HepG2 (cell line): ENCODE measurements at regions not wholly inside any gene's neighbourhood (a gene's known extent, or its start where the extent isn't known, plus 50 kb on each side); places are given as distances from the start of the nearest gene placed in this dataset.

Experiments used
- ATF1 ChIP-seq: IDR thresholded peaks from 2 replicates; pipeline ENCODE4 v1.6.1; 2016; ENCODE audit warnings: mild to moderate bottlenecking, control low read depth
- CBX2 ChIP-seq, 2 experiments: fragments of 200-600 bp in 1 of 2; sonication (generic); formaldehyde crosslinking in 1 of 2; IDR thresholded peaks; 2 replicates each; pipeline versions ENCODE4 v1.7.0 to v1.8.1; 2018 to 2022; ENCODE audit warnings: low read depth in 2 of 2, low read length in 1 of 2, mild to moderate bottlenecking in 1 of 2, missing genetic modification reagents in 1 of 2
- HNF4A ChIP-seq: sonication (generic); formaldehyde crosslinking; IDR thresholded peaks from 2 replicates; pipeline ENCODE4 v1.4.0; 2020; ENCODE audit warnings: missing genetic modification reagents
- MEIS1 ChIP-seq: sonication (generic); formaldehyde crosslinking; IDR thresholded peaks from 2 replicates; pipeline ENCODE4 v1.9.0; 2021; ENCODE audit warnings: mild to moderate bottlenecking, missing genetic modification reagents, moderate library complexity, borderline replicate concordance
- MTF2 ChIP-seq: sonication (generic); formaldehyde crosslinking; IDR thresholded peaks from 2 replicates; pipeline ENCODE4 v1.5.0; 2020; ENCODE audit warnings: missing genetic modification reagents, borderline replicate concordance
- MYC ChIP-seq: sonication (generic); formaldehyde crosslinking; IDR thresholded peaks from 2 replicates; pipeline ENCODE4 v1.9.0; 2021; ENCODE audit warnings: missing genetic modification reagents, borderline replicate concordance
- SAP130 ChIP-seq: IDR thresholded peaks from 2 replicates; pipeline ENCODE4 v1.6.1; 2016; ENCODE audit warnings: low read depth
- ZBTB3 ChIP-seq: sonication (generic); formaldehyde crosslinking; IDR thresholded peaks from 2 replicates; pipeline ENCODE4 v1.4.0; 2020; ENCODE audit warnings: low read depth, mild to moderate bottlenecking, moderate library complexity, missing genetic modification reagents, borderline replicate concordance
- ZNF552 ChIP-seq: sonication (generic); formaldehyde crosslinking; IDR thresholded peaks from 2 replicates; pipeline ENCODE4 v1.9.0; 2022; ENCODE audit warnings: missing genetic modification reagents, mild to moderate bottlenecking, borderline replicate concordance
- TF ChIP-seq, protein P1 (sequence below): sonication (generic); formaldehyde crosslinking; IDR thresholded peaks from 2 replicates; pipeline ENCODE4 v1.5.1; 2020; ENCODE audit warnings: mild to moderate bottlenecking, moderate library complexity, missing genetic modification reagents
- TF ChIP-seq, protein P2 (sequence below), 2 experiments: fragments of 450-650 bp in 1 of 2; sonication (generic) in 1 of 2; formaldehyde crosslinking in 1 of 2; IDR thresholded peaks; 2 replicates each; pipeline versions ENCODE4 v1.6.1 to v1.8.0; 2016 to 2022; ENCODE audit warnings: antibody characterized with exemption in 1 of 2, mild to moderate bottlenecking in 1 of 2, missing genetic modification reagents in 1 of 2

DNA sequence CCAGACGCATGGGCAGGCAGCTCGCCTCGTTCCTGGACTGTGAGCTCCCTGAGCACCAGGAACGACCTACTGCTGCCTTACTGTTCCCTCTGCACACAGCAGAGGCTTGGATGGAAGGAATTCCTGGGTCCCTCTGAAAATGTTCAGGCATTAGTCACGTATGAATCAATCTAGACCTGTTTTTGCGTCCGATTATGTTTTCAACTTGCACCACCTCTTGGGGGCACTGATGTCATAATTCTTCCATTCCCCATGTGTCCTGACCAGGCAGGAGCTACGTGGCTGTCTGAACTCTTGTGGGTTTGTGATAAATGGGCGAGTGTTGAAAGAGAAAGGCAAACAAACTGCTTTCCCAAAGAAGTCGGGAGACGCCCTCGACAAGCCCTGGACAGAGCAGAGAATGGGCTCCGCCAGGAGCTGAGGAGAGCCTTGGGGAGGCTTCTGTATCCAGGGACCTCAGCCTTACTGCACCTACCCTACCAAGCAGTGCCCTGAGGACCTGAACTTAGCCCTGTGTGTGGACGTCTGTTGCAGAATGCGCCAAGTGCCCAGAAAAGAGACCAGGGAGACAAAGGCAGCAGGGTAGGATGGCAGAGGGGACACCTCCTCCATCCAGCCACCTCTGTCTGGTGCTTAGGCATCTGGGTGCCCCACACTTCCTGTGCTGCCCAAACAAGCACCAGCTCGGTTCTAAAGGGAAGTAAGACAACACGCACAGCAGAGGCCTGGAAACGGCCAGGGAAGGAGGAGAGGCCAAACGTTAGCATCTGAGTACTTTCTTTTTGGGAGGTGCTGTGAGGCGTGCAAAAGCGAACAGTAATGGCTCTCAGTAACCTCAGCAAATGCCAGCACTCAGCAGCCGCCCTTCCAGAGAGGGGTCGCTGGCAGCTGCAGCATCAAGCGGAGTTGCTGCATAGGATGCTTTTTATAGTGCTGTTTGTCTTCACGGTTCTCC, 124.2 kb downstream of the LY86 start (continued):
- no peak for TF ChIP-seq MTF2 (CRISPR knock-in tag)
- TF ChIP-seq, protein P1, sequence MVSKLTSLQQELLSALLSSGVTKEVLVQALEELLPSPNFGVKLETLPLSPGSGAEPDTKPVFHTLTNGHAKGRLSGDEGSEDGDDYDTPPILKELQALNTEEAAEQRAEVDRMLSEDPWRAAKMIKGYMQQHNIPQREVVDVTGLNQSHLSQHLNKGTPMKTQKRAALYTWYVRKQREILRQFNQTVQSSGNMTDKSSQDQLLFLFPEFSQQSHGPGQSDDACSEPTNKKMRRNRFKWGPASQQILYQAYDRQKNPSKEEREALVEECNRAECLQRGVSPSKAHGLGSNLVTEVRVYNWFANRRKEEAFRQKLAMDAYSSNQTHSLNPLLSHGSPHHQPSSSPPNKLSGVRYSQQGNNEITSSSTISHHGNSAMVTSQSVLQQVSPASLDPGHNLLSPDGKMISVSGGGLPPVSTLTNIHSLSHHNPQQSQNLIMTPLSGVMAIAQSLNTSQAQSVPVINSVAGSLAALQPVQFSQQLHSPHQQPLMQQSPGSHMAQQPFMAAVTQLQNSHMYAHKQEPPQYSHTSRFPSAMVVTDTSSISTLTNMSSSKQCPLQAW (CRISPR knock-in tag) = peak; percentile 73
- 0 out of 2 replicates have a peak, but pooled peaks have one; percentile 43 for TF ChIP-seq ATF1 (CRISPR knock-in tag)
- TF ChIP-seq, protein P2, sequence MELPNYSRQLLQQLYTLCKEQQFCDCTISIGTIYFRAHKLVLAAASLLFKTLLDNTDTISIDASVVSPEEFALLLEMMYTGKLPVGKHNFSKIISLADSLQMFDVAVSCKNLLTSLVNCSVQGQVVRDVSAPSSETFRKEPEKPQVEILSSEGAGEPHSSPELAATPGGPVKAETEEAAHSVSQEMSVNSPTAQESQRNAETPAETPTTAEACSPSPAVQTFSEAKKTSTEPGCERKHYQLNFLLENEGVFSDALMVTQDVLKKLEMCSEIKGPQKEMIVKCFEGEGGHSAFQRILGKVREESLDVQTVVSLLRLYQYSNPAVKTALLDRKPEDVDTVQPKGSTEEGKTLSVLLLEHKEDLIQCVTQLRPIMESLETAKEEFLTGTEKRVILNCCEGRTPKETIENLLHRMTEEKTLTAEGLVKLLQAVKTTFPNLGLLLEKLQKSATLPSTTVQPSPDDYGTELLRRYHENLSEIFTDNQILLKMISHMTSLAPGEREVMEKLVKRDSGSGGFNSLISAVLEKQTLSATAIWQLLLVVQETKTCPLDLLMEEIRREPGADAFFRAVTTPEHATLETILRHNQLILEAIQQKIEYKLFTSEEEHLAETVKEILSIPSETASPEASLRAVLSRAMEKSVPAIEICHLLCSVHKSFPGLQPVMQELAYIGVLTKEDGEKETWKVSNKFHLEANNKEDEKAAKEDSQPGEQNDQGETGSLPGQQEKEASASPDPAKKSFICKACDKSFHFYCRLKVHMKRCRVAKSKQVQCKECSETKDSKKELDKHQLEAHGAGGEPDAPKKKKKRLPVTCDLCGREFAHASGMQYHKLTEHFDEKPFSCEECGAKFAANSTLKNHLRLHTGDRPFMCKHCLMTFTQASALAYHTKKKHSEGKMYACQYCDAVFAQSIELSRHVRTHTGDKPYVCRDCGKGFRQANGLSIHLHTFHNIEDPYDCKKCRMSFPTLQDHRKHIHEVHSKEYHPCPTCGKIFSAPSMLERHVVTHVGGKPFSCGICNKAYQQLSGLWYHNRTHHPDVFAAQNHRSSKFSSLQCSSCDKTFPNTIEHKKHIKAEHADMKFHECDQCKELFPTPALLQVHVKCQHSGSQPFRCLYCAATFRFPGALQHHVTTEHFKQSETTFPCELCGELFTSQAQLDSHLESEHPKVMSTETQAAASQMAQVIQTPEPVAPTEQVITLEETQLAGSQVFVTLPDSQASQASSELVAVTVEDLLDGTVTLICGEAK (IDR thresholded peaks at IDR 0.05) = no peak
- TF ChIP-seq, protein P2 (CRISPR knock-in tag; IDR thresholded peaks at IDR 0.05) = 0 out of 2 replicates have a peak, but pooled peaks have one; percentile 46
- no peak for TF ChIP-seq ZNF552
- TF ChIP-seq MEIS1 = peak; percentile 86; the same call in 1 of the 2 replicates
- no peak for TF ChIP-seq ZBTB3 (CRISPR knock-in tag)
- no peak for TF ChIP-seq CBX2 (IDR thresholded peaks at IDR 0.05; ENCODE audit: low read depth, low read length)
- 0 out of 2 replicates have a peak, but pooled peaks have one; percentile 22 for TF ChIP-seq CBX2 (CRISPR knock-in tag; IDR thresholded peaks at IDR 0.05; ENCODE audit: low read depth)
- no peak for TF ChIP-seq HNF4A
- TF ChIP-seq MYC (CRISPR knock-in tag) = 0 out of 2 replicates have a peak, but pooled peaks have one; percentile 45
- peak; percentile 29; the same call in 1 of the 2 replicates for TF ChIP-seq SAP130 (CRISPR knock-in tag)
